ENCODE measurements at regions not wholly inside any gene's neighbourhood (a gene's known extent, or its start where the extent isn't known, plus 50 kb on each side); places are given as distances from the start of the nearest gene placed in this dataset.

GRCh38 chr5:167644619-167645018 is 646.8 kb upstream of the WWC1 start:
- no peaks in the 10 kb centered on the region for H3K79me2 ChIP-seq (ENCODE audit: insufficient read depth, low read length)
- H3K4me3 ChIP-seq (replicated peaks in 1 of 3; ENCODE audit: insufficient read depth in 1 of 3, low read depth in 2 of 3, low read length in 3 of 3) = no peak overlapping the region
- BruUV-seq (replicated peaks) = no TSS peak
- no peaks in the 10 kb centered on the region for H3K36me3 ChIP-seq (replicated peaks in 1 of 2; ENCODE audit: control insufficient read depth in 1 of 2, insufficient read depth in 2 of 2, low read length in 2 of 2)
- no peak for DNase-seq (ENCODE audit: low spot score)
- no peak overlapping the region for H3K27ac ChIP-seq (ENCODE audit: extremely low read length, insufficient read depth, low read length)
- in situ Hi-C loops (cut with HindIII; ENCODE audit: extremely low pct_ligation_motif_present, low pct_unique_long_range_greater_than_20kb) (no loop called here), intact Hi-C loops (cut with micrococcal nuclease; ENCODE audit: unreplicated experiment) (no loop called here)
- H3K4me2 ChIP-seq (ENCODE audit: low read depth, low read length) = no peak overlapping the region
- TF ChIP-seq CREB1 (IDR thresholded peaks at IDR 0.05) (0 out of 2 replicates have a peak, but pooled peaks have one; percentile 4), CREB1 (CRISPR knock-in tag; IDR thresholded peaks at IDR 0.05) (no peak), ZNF629 (CRISPR knock-in tag; conservative IDR thresholded peaks at IDR 0.05) (0 out of 2 replicates have a peak, but pooled peaks have one; percentile 8), IRF2 (CRISPR knock-in tag; IDR thresholded peaks at IDR 0.05) (no peak)
- H4K20me1 ChIP-seq (ENCODE audit: insufficient read depth, low read length) = no peaks in the 10 kb centered on the region
- no peaks in the 10 kb centered on the region for H3K27me3 ChIP-seq (ENCODE audit: control insufficient read depth in 1 of 2, insufficient read depth in 2 of 2, low read length in 2 of 2)
- ChIA-PET POLR2A (no interaction called here), CTCF (ENCODE audit: low intra/inter-chr PET ratio, low total read pairs) (no interaction called here)
- ATAC-seq = no peak
- H3K9ac ChIP-seq (ENCODE audit: insufficient read depth, low read depth, low read length) = no peak overlapping the region
- no peak overlapping the region for H2AFZ ChIP-seq (ENCODE audit: low read length)
- 7% methylated on average over 2 of the region's 2 CpGs for WGBS (ENCODE audit: low lambda C conversion rate)
- H3K9me3 ChIP-seq (ENCODE audit: low read length) = no peaks in the 10 kb centered on the region
- H3K4me1 ChIP-seq (ENCODE audit: insufficient read depth, low read length) = no peaks in the 10 kb centered on the region
- no peak for FAIRE-seq

DNA sequence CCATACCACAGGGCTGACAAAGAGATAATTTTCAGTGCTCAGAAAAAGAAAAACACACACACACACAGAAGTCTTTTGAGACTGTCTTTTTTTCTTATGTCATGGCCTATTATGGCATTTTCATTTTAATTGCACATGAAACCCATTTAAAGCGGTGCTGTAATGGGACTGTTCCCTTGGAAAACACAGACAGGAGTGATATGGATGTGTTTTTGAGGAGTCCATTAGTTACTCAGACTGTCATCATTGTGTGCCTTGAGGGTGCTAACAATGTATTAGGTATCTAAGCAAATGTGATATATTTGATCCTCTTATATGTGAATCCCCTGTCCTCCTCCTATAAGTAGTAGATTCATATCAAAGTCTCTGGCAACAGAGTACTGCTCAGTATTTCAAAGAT is 642.0 kb upstream of the WWC1 start:
- no peaks in the 10 kb centered on the region for H4K20me1 ChIP-seq (ENCODE audit: insufficient read depth, low read length)
- H3K4me2 ChIP-seq (ENCODE audit: low read depth, low read length) = no peak overlapping the region
- ChIA-PET CTCF (ENCODE audit: low intra/inter-chr PET ratio, low total read pairs) (no interaction called here), POLR2A (no interaction called here)
- no peak overlapping the region for H2AFZ ChIP-seq (ENCODE audit: low read length)
- H3K9me3 ChIP-seq (ENCODE audit: low read length) = no peaks in the 10 kb centered on the region
- ATAC-seq = no peak
- no peaks in the 10 kb centered on the region for H3K36me3 ChIP-seq (replicated peaks in 1 of 2; ENCODE audit: control insufficient read depth in 1 of 2, insufficient read depth in 2 of 2, low read length in 2 of 2)
- no TSS peak for BruUV-seq (replicated peaks)
- no peaks in the 10 kb centered on the region for H3K79me2 ChIP-seq (ENCODE audit: insufficient read depth, low read length)
- WGBS (ENCODE audit: low lambda C conversion rate) = 6% methylated on average over 1 of the region's 1 CpG
- intact Hi-C loops (cut with micrococcal nuclease; ENCODE audit: unreplicated experiment) = no loop called here
- no peak overlapping the region for H3K4me3 ChIP-seq (replicated peaks in 1 of 3; ENCODE audit: insufficient read depth in 1 of 3, low read depth in 2 of 3, low read length in 3 of 3)
- in situ Hi-C loops (cut with HindIII; ENCODE audit: extremely low pct_ligation_motif_present, low pct_unique_long_range_greater_than_20kb) = no loop called here
- no peak overlapping the region for H3K27ac ChIP-seq (ENCODE audit: extremely low read length, insufficient read depth, low read length)
- no peaks in the 10 kb centered on the region for H3K4me1 ChIP-seq (ENCODE audit: insufficient read depth, low read length)
- DNase-seq (ENCODE audit: low spot score) = no peak
- H3K27me3 ChIP-seq (ENCODE audit: control insufficient read depth in 1 of 2, insufficient read depth in 2 of 2, low read length in 2 of 2) = no peaks in the 10 kb centered on the region
- H3K9ac ChIP-seq (ENCODE audit: insufficient read depth, low read depth, low read length) = no peak overlapping the region
- FAIRE-seq = no peak
- TF ChIP-seq ZNF446 (CRISPR knock-in tag; IDR thresholded peaks at IDR 0.05) = no peak
- TF ChIP-seq, protein P1, sequence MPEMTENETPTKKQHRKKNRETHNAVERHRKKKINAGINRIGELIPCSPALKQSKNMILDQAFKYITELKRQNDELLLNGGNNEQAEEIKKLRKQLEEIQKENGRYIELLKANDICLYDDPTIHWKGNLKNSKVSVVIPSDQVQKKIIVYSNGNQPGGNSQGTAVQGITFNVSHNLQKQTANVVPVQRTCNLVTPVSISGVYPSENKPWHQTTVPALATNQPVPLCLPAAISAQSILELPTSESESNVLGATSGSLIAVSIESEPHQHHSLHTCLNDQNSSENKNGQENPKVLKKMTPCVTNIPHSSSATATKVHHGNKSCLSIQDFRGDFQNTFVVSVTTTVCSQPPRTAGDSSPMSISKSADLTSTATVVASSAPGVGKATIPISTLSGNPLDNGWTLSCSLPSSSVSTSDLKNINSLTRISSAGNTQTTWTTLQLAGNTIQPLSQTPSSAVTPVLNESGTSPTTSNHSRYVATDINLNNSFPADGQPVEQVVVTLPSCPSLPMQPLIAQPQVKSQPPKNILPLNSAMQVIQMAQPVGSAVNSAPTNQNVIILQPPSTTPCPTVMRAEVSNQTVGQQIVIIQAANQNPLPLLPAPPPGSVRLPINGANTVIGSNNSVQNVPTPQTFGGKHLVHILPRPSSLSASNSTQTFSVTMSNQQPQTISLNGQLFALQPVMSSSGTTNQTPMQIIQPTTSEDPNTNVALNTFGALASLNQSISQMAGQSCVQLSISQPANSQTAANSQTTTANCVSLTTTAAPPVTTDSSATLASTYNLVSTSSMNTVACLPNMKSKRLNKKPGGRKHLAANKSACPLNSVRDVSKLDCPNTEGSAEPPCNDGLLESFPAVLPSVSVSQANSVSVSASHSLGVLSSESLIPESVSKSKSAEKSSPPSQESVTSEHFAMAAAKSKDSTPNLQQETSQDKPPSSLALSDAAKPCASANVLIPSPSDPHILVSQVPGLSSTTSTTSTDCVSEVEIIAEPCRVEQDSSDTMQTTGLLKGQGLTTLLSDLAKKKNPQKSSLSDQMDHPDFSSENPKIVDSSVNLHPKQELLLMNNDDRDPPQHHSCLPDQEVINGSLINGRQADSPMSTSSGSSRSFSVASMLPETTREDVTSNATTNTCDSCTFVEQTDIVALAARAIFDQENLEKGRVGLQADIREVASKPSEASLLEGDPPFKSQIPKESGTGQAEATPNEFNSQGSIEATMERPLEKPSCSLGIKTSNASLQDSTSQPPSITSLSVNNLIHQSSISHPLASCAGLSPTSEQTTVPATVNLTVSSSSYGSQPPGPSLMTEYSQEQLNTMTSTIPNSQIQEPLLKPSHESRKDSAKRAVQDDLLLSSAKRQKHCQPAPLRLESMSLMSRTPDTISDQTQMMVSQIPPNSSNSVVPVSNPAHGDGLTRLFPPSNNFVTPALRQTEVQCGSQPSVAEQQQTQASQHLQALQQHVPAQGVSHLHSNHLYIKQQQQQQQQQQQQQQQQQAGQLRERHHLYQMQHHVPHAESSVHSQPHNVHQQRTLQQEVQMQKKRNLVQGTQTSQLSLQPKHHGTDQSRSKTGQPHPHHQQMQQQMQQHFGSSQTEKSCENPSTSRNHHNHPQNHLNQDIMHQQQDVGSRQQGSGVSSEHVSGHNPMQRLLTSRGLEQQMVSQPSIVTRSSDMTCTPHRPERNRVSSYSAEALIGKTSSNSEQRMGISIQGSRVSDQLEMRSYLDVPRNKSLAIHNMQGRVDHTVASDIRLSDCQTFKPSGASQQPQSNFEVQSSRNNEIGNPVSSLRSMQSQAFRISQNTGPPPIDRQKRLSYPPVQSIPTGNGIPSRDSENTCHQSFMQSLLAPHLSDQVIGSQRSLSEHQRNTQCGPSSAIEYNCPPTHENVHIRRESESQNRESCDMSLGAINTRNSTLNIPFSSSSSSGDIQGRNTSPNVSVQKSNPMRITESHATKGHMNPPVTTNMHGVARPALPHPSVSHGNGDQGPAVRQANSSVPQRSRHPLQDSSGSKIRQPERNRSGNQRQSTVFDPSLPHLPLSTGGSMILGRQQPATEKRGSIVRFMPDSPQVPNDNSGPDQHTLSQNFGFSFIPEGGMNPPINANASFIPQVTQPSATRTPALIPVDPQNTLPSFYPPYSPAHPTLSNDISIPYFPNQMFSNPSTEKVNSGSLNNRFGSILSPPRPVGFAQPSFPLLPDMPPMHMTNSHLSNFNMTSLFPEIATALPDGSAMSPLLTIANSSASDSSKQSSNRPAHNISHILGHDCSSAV (CRISPR knock-in tag; IDR thresholded peaks at IDR 0.05; ENCODE audit: borderline replicate concordance) = no peak
- no peak for TF ChIP-seq ZBTB37 (CRISPR knock-in tag; IDR thresholded peaks at IDR 0.05)
- no peak for TF ChIP-seq ZNF660 (CRISPR knock-in tag; IDR thresholded peaks at IDR 0.05; ENCODE audit: borderline replicate concordance, low read depth)
- TF ChIP-seq FLYWCH1 (CRISPR knock-in tag; IDR thresholded peaks at IDR 0.05) = no peak
- TF ChIP-seq KLF15 (CRISPR knock-in tag; IDR thresholded peaks at IDR 0.05; ENCODE audit: borderline replicate concordance) = no peak
- TF ChIP-seq ZNF678 (CRISPR knock-in tag; IDR thresholded peaks at IDR 0.05) = no peak
